ENCODE measurements at regions not wholly inside any gene's neighbourhood (a gene's known extent, or its start where the extent isn't known, plus 50 kb on each side); places are given as distances from the start of the nearest gene placed in this dataset.

GRCh38 chr4:73922317-73922716, 53.1 kb downstream of the CXCL1 start:
- TF ChIP-seq CTCF (IDR thresholded peaks at IDR 0.05), result no peak
- TF ChIP-seq POLR2A (IDR thresholded peaks at IDR 0.05), result no peak
- no peak for TF ChIP-seq POLR2AphosphoS5 (IDR thresholded peaks at IDR 0.05; ENCODE audit: insufficient read depth in 1 of 2, low read depth in 1 of 2)

All from vagina (tissue), 2 donors.